GM18502 (cell line): ENCODE measurements at regions not wholly inside any gene's neighbourhood (a gene's known extent, or its start where the extent isn't known, plus 50 kb on each side); places are given as distances from the start of the nearest gene placed in this dataset.

Experiments used
- ATAC-seq: cut with Tn5 transposase; IDR thresholded peaks from one replicate; pipeline ENCODE4 v1.9.1; 2021; ENCODE audit warnings: mild to moderate bottlenecking; ENCODE audit not compliant: unreplicated experiment, poor library complexity

GRCh38 chr11:93073508-93074280 is 104.2 kb downstream of the MTNR1B start:
- no peak for ATAC-seq

DNA sequence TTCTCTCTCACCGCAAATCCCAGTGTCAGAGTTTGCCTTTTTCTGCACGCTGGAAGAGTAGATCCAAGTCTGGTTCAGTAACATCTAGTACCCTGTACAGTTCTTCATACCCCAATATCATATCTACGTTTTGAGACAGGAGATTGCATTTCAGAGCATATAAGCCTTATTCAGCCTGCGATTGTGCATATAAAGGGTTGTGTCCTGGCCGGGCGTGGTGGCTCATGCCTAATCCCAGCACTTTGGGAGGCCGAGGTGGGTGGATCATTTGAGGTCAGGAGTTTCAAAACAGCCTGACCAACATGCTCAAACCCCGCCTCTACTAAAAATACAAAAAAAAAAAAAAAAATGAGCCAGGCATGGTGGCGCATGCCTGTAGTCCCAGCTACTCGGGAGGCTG is 104.9 kb downstream of the MTNR1B start:
- no peak for ATAC-seq

GRCh38 chr11:93075782-93076181 is 106.3 kb downstream of the MTNR1B start:
- ATAC-seq: no peak

DNA sequence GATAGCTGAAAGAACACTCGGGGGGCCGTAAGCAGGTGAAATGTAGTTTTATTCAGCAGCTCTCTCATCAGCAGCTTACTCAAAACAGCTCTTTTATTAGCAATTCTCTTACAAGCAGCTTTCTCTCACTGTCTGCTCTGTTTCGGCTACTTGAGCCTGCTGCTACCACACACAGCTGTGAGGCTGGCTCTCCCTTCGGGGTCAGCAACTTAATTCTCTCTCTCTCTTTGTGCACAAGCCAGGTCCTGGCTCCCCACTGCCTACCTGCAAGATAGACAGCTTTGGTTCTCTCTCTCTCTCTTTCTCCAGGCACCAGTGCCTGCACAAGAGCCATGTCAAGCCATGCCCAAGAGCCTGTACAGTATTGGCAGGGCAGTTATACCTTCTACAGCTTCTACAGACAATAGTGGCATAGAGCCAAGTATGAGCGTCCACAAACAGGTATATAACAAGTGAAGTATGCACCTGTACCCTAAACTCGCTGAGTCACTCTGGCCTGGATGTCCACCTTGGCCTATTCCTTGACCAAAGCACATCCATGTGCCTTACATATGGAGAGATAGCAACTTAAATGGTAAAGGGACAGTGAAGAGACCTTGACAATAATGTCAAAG is 110.8 kb downstream of the MTNR1B start:
- no peak for ATAC-seq

DNA sequence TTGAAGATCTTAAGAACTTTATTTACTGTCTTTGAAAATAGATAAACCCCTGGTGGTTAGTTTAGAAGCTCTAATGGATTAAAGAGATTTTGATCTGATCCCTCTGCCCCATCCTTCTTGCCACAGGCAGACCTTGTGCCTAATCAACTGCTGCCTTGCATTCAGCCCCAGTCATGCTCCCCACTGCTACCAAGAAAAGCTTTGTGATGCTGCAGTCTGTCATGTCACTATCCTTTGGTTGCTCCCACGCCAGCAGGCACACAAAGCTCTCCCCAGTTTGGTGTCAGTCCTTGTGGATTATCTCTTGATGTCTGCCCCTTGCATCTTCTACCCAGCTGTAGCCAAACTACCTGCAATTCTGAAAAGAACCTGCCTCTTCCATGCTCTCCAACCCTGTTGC is 112.2 kb downstream of the MTNR1B start:
- no peak for ATAC-seq

DNA sequence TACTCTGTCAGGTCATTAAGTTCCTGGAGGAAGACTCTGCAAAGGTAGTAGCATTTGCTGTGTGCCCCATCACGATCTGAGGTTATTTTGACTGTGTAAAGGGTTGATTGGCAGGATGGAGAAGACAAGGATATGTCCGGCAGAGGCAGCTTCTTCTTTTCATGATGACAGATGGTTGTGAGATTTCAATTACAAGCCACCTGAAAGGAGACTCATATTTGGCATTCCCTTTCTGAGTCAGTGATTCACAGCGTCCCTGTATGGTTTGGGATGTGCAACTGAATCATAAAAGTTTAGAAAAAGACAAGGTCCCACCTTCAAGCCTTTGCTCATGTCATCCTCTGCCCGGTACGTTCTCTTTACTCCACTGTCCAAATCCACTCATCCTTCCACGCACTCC is 113.4 kb downstream of the MTNR1B start:
- no peak for ATAC-seq

DNA sequence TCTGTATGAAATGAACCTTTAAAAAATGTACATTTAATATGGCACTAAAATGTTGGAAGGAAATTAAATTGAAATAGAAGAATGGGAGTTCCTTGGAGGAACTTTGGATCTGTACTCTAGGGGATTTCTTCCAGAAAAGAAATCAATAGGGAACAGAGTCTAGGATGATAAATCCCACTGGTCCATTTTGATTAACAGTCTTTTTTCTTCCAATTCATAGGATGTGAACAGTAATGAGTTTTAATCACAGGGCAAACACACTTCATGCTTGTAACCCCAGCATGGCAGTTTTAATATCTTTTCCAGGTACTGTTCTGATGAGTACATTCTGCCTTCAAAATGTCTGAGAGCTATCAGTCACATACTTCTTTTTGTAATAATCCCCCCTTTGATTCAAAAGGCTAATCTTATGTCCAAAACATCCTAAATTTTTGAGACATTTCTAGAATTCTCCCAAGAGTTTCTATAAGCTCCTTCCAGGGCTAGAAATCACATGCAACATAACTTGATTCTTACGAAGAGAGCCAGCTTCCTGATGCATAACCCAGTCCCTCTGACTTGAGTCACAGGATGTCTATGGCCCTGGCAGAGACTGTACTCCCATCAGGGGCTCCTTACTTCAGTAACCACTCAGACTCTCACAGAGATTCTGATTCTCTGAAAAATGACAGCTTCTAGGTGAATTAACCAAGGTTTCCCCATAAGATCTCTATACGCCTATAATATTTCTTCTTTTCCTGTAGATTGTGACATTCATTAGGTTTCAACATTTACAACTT is 112.9 kb downstream of the SLC36A4 start:
- no peak for ATAC-seq

- ATAC-seq: peak; percentile 70
These were observed 108.2 kb downstream of the SLC36A4 start for GRCh38 chr11:93089474-93090102.
